WTC11 (cell line): ENCODE measurements at regions not wholly inside any gene's neighbourhood (a gene's known extent, or its start where the extent isn't known, plus 50 kb on each side); places are given as distances from the start of the nearest gene placed in this dataset.
A peak's percentile ranks its signal among the peaks of the same experiment; 100 is the strongest.

Experiments
- ATAC-seq: fragments of 200-7000 bp; cut with Tn5 transposase; 2 replicates; pipeline ENCODE4 v1.10.0; 2021; ENCODE audit warnings: mild to moderate bottlenecking, moderate library complexity
- CTCF ChIA-PET: fragments of 300-600 bp; sonication (Branson Sonifier 250); formaldehyde crosslinking; loops from one replicate; lab custom pipeline; 2021; ENCODE audit warnings: antibody characterized with exemption; lab: Charles Lee
- POLR2A ChIA-PET: fragments of 350-600 bp; sonication (Branson Sonifier 250); formaldehyde crosslinking; loops from one replicate; lab custom pipeline; 2021; ENCODE audit warnings: antibody characterized with exemption; lab: Charles Lee
- DNase-seq: peaks from one replicate; pipeline ENCODE4 v3.0.0; 2021; ENCODE audit warnings: low spot score
- H3K27ac Mint-ChIP-seq: 2 replicates; pipeline ENCODE4 v1.8.0; 2021; ENCODE audit warnings: mixed read lengths
- H3K27me3 Mint-ChIP-seq: 2 replicates; pipeline ENCODE4 v1.8.0; 2021; ENCODE audit warnings: low read depth, mild to moderate bottlenecking, moderate library complexity, mixed read lengths
- H3K36me3 Mint-ChIP-seq: 2 replicates; pipeline ENCODE4 v1.8.0; 2021; ENCODE audit warnings: mixed read lengths
- H3K4me1 Mint-ChIP-seq: 2 replicates; pipeline ENCODE4 v1.8.0; 2022; ENCODE audit warnings: mixed read lengths
- H3K4me3 Mint-ChIP-seq: 2 replicates; pipeline ENCODE4 v1.8.0; 2021; ENCODE audit warnings: mild to moderate bottlenecking, moderate library complexity, mixed read lengths
- H3K9me3 Mint-ChIP-seq: 2 replicates; pipeline ENCODE4 v1.8.0; 2021; ENCODE audit warnings: mixed read lengths
- CBFB ChIP-seq: sonication (generic); formaldehyde crosslinking; IDR thresholded peaks from 2 replicates; pipeline ENCODE4 v1.8.1; 2022; ENCODE audit warnings: mild to moderate bottlenecking, low read depth, missing genetic modification reagents
- ETV6 ChIP-seq: sonication (generic); formaldehyde crosslinking; IDR thresholded peaks from 2 replicates; pipeline ENCODE4 v1.8.1; 2022; ENCODE audit warnings: mild to moderate bottlenecking, missing genetic modification reagents
- FOXK1 ChIP-seq: sonication (generic); formaldehyde crosslinking; IDR thresholded peaks from 2 replicates; pipeline ENCODE4 v1.8.0; 2022; ENCODE audit warnings: mild to moderate bottlenecking, moderate library complexity, missing genetic modification reagents
- FOXP1 ChIP-seq: sonication (generic); formaldehyde crosslinking; IDR thresholded peaks from 2 replicates; pipeline ENCODE4 v1.8.0; 2022; ENCODE audit warnings: missing genetic modification reagents, mild to moderate bottlenecking, moderate library complexity, borderline replicate concordance
- GABPB1 ChIP-seq: sonication (generic); formaldehyde crosslinking; IDR thresholded peaks from 2 replicates; pipeline ENCODE4 v1.8.1; 2023; ENCODE audit warnings: mild to moderate bottlenecking, missing genetic modification reagents
- GTF2I ChIP-seq: fragments of 250-450 bp; sonication (Bioruptor Pico); conservative IDR thresholded peaks from 2 replicates; pipeline ENCODE4 v1.4.0; 2021; ENCODE audit warnings: mild to moderate bottlenecking
- JAZF1 ChIP-seq: fragments of 250-450 bp; sonication (Bioruptor Pico); IDR thresholded peaks from 2 replicates; pipeline ENCODE4 v1.9.0; 2021; ENCODE audit warnings: moderate library complexity, mild to moderate bottlenecking, inconsistent platforms
- JUN ChIP-seq: sonication (generic); formaldehyde crosslinking; IDR thresholded peaks from 2 replicates; pipeline ENCODE4 v1.8.0; 2023; ENCODE audit warnings: mild to moderate bottlenecking, missing genetic modification reagents
- PRRX2 ChIP-seq: fragments of 250-450 bp; sonication (Bioruptor Pico); IDR thresholded peaks from 2 replicates; pipeline ENCODE4 v1.8.0; 2021; ENCODE audit warnings: mild to moderate bottlenecking
- RORB ChIP-seq: fragments of 250-450 bp; sonication (Bioruptor Pico); IDR thresholded peaks from 2 replicates; pipeline ENCODE4 v1.9.0; 2021; ENCODE audit warnings: mild to moderate bottlenecking
- SMAD3 ChIP-seq: sonication (generic); formaldehyde crosslinking; IDR thresholded peaks from 2 replicates; pipeline ENCODE4 v1.8.0; 2022; ENCODE audit warnings: missing genetic modification reagents, mild to moderate bottlenecking, borderline replicate concordance
- SMAD4 ChIP-seq: sonication (generic); formaldehyde crosslinking; IDR thresholded peaks from 2 replicates; pipeline ENCODE4 v1.8.0; 2022; ENCODE audit warnings: mild to moderate bottlenecking, missing genetic modification reagents
- SOX15 ChIP-seq: fragments of 250-450 bp; sonication (Bioruptor Pico); IDR thresholded peaks from 2 replicates; pipeline ENCODE4 v1.9.0; 2021; ENCODE audit warnings: mild to moderate bottlenecking
- TEAD1 ChIP-seq: sonication (generic); formaldehyde crosslinking; IDR thresholded peaks from 2 replicates; pipeline ENCODE4 v1.8.0; 2022; ENCODE audit warnings: mild to moderate bottlenecking, missing genetic modification reagents
- ZNF138 ChIP-seq: sonication (generic); formaldehyde crosslinking; conservative IDR thresholded peaks from 2 replicates; pipeline ENCODE4 v1.8.1; 2022; ENCODE audit warnings: mild to moderate bottlenecking, moderate library complexity, missing genetic modification reagents
- TF ChIP-seq, protein P1 (sequence below): sonication (generic); formaldehyde crosslinking; IDR thresholded peaks from 2 replicates; pipeline ENCODE4 v1.8.1; 2022; ENCODE audit warnings: missing genetic modification reagents, borderline replicate concordance
- TF ChIP-seq, protein P2 (sequence below): sonication (generic); formaldehyde crosslinking; IDR thresholded peaks from 2 replicates; pipeline ENCODE4 v1.8.1; 2022; ENCODE audit warnings: low read depth, missing genetic modification reagents, borderline replicate concordance
- TF ChIP-seq, protein P3 (sequence below): fragments of 250-450 bp; sonication (Bioruptor Pico); IDR thresholded peaks from 2 replicates; pipeline ENCODE4 v1.9.0; 2021; ENCODE audit warnings: moderate library complexity, mild to moderate bottlenecking, inconsistent platforms, borderline replicate concordance
- TF ChIP-seq, protein P4 (sequence below): sonication (generic); formaldehyde crosslinking; IDR thresholded peaks from 2 replicates; pipeline ENCODE4 v1.8.0; 2022; ENCODE audit warnings: mild to moderate bottlenecking, missing genetic modification reagents
- TF ChIP-seq, protein P5 (sequence below): sonication (generic); formaldehyde crosslinking; conservative IDR thresholded peaks from 2 replicates; pipeline ENCODE4 v1.8.1; 2022; ENCODE audit warnings: mild to moderate bottlenecking, missing genetic modification reagents
- TF ChIP-seq, protein P6 (sequence below): sonication (generic); formaldehyde crosslinking; IDR thresholded peaks from 2 replicates; pipeline ENCODE4 v1.8.1; 2023; ENCODE audit warnings: mild to moderate bottlenecking, moderate library complexity, missing genetic modification reagents
- TF ChIP-seq, protein P7 (sequence below): fragments of 250-450 bp; sonication (Bioruptor Pico); IDR thresholded peaks from 2 replicates; pipeline ENCODE4 v1.9.0; 2021; ENCODE audit warnings: mild to moderate bottlenecking, borderline replicate concordance
- TF ChIP-seq, protein P8 (sequence below): sonication (generic); formaldehyde crosslinking; IDR thresholded peaks from 2 replicates; pipeline ENCODE4 v1.8.1; 2022; ENCODE audit warnings: mild to moderate bottlenecking, missing genetic modification reagents, moderate library complexity, borderline replicate concordance

DNA sequence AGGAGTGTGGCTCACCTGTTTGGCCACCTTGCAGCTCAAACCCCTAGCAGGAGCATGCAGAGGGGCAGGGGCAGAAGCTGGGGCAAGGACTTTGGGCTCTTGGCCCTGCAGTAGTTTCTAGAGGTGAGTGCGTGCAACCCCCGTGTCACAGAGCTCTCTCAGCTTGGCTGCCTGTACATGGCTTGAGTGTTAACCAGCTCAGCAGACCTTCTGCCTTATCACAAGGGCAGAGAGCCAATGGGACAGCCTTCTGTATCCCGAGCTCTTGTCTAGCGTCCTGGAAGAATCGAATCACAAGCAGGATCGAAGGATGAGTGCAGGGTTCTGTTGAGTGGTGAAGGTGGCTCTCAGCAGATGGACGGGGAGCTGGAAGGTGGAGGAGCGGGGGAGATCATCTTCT, 120.3 kb upstream of the TMEM18 start:
- ATAC-seq (no peak; the same call in 1 of the 2 replicates), DNase-seq (no peak)
- H3K4me3 Mint-ChIP-seq: no peak overlapping the region
- H3K9me3 Mint-ChIP-seq: no peaks in the 10 kb centered on the region
- H3K27me3 Mint-ChIP-seq: peaks cover 3% of the 10 kb centered on the region; the same call in 1 of the 2 replicates
- H3K36me3 Mint-ChIP-seq: no peaks in the 10 kb centered on the region
- CTCF ChIA-PET: interaction anchor here (1.2 kb wide), 1 partner anchor 82 kb away, joined by 3 read pairs; no protein-coding TSS in a partner anchor
- TF ChIP-seq, protein P1, sequence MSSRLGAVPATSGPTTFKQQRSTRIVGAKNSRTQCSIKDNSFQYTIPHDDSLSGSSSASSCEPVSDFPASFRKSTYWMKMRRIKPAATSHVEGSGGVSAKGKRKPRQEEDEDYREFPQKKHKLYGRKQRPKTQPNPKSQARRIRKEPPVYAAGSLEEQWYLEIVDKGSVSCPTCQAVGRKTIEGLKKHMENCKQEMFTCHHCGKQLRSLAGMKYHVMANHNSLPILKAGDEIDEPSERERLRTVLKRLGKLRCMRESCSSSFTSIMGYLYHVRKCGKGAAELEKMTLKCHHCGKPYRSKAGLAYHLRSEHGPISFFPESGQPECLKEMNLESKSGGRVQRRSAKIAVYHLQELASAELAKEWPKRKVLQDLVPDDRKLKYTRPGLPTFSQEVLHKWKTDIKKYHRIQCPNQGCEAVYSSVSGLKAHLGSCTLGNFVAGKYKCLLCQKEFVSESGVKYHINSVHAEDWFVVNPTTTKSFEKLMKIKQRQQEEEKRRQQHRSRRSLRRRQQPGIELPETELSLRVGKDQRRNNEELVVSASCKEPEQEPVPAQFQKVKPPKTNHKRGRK (CRISPR knock-in tag): no peak
- TF ChIP-seq RORB (no peak), SMAD4 (CRISPR knock-in tag) (no peak), FOXK1 (CRISPR knock-in tag) (no peak), JUN (no peak), SOX15 (no peak)
- H3K27ac Mint-ChIP-seq: no peak overlapping the region
- H3K4me1 Mint-ChIP-seq: peaks cover 13% of the 10 kb centered on the region
- POLR2A ChIA-PET: no interaction called here

DNA sequence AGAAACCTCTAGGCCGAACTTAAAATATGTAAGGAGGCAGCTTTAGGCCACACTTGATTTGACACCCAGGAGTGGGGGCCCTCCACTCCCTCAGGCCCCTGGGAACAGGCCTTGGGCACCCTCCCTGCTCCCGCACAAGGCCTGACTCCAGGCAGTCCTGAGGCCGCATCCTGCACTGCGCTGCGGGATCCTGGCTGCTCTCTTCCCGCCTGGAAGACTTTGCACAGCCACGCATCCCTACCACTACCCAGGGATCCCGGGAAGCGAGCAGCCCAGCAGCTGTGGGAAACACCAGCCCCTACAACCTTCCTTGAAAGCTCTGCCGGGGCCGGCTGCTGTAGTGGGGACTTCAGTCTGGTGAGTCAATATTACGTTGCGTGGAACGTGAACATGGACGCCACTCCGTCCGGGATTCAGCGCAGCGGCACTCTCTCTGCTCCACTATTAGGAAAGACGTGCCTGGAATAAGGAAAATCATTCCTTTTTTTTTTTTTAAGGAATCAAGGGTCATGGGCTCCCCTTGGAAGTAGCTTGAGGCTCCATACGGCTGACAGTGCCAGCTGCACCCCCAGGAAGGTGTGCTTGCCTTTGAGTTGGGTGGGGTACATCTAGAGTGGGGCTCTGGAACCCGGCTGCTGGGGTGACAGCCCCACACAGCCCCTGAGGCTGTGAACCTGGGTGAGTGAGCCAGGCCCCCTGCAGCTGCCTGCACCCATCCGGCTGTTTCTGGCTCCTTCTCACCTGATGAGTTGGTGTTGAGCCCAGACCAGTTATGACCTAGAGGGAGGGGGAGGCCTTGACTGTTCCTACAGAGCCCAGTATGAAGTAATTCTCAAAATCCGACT, 119.2 kb upstream of the TMEM18 start:
- H3K27me3 Mint-ChIP-seq: peaks cover 3% of the 10 kb centered on the region; the same call in 1 of the 2 replicates
- H3K9me3 Mint-ChIP-seq: peaks cover 7% of the 10 kb centered on the region
- DNase-seq: no peak
- peaks cover 13% of the 10 kb centered on the region for H3K4me1 Mint-ChIP-seq
- POLR2A ChIA-PET: no interaction called here
- H3K27ac Mint-ChIP-seq: no peak overlapping the region; the same call in 1 of the 2 replicates
- H3K4me3 Mint-ChIP-seq: no peak overlapping the region
- ATAC-seq: 0 out of 2 replicates have a peak, but pooled peaks have one; percentile 18
- CTCF ChIA-PET: no interaction called here
- H3K36me3 Mint-ChIP-seq: peaks cover 3% of the 10 kb centered on the region; the same call in 1 of the 2 replicates
- TF ChIP-seq, protein P2, sequence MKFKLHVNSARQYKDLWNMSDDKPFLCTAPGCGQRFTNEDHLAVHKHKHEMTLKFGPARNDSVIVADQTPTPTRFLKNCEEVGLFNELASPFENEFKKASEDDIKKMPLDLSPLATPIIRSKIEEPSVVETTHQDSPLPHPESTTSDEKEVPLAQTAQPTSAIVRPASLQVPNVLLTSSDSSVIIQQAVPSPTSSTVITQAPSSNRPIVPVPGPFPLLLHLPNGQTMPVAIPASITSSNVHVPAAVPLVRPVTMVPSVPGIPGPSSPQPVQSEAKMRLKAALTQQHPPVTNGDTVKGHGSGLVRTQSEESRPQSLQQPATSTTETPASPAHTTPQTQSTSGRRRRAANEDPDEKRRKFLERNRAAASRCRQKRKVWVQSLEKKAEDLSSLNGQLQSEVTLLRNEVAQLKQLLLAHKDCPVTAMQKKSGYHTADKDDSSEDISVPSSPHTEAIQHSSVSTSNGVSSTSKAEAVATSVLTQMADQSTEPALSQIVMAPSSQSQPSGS (CRISPR knock-in tag): no peak
- TF ChIP-seq ETV6 (CRISPR knock-in tag) (no peak), ZNF138 (CRISPR knock-in tag) (no peak), CBFB (CRISPR knock-in tag) (no peak), TEAD1 (CRISPR knock-in tag) (no peak), GABPB1 (CRISPR knock-in tag) (no peak), JAZF1 (no peak), GTF2I (CRISPR knock-in tag) (no peak), PRRX2 (CRISPR knock-in tag) (no peak), SOX15 (no peak), SMAD3 (no peak), FOXP1 (CRISPR knock-in tag) (no peak)
- TF ChIP-seq, protein P3, sequence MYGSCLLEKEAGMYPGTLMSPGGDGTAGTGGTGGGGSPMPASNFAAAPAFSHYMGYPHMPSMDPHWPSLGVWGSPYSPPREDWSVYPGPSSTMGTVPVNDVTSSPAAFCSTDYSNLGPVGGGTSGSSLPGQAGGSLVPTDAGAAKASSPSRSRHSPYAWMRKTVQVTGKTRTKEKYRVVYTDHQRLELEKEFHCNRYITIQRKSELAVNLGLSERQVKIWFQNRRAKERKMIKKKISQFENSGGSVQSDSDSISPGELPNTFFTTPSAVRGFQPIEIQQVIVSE: no peak
- TF ChIP-seq, protein P4, sequence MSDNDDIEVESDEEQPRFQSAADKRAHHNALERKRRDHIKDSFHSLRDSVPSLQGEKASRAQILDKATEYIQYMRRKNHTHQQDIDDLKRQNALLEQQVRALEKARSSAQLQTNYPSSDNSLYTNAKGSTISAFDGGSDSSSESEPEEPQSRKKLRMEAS: no peak
- TF ChIP-seq, protein P5, sequence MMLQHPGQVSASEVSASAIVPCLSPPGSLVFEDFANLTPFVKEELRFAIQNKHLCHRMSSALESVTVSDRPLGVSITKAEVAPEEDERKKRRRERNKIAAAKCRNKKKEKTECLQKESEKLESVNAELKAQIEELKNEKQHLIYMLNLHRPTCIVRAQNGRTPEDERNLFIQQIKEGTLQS: no peak
- TF ChIP-seq, protein P6, sequence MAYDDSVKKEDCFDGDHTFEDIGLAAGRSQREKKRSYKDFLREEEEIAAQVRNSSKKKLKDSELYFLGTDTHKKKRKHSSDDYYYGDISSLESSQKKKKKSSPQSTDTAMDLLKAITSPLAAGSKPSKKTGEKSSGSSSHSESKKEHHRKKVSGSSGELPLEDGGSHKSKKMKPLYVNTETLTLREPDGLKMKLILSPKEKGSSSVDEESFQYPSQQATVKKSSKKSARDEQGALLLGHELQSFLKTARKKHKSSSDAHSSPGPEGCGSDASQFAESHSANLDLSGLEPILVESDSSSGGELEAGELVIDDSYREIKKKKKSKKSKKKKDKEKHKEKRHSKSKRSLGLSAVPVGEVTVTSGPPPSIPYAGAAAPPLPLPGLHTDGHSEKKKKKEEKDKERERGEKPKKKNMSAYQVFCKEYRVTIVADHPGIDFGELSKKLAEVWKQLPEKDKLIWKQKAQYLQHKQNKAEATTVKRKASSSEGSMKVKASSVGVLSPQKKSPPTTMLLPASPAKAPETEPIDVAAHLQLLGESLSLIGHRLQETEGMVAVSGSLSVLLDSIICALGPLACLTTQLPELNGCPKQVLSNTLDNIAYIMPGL (CRISPR knock-in tag): no peak
- TF ChIP-seq, protein P7, sequence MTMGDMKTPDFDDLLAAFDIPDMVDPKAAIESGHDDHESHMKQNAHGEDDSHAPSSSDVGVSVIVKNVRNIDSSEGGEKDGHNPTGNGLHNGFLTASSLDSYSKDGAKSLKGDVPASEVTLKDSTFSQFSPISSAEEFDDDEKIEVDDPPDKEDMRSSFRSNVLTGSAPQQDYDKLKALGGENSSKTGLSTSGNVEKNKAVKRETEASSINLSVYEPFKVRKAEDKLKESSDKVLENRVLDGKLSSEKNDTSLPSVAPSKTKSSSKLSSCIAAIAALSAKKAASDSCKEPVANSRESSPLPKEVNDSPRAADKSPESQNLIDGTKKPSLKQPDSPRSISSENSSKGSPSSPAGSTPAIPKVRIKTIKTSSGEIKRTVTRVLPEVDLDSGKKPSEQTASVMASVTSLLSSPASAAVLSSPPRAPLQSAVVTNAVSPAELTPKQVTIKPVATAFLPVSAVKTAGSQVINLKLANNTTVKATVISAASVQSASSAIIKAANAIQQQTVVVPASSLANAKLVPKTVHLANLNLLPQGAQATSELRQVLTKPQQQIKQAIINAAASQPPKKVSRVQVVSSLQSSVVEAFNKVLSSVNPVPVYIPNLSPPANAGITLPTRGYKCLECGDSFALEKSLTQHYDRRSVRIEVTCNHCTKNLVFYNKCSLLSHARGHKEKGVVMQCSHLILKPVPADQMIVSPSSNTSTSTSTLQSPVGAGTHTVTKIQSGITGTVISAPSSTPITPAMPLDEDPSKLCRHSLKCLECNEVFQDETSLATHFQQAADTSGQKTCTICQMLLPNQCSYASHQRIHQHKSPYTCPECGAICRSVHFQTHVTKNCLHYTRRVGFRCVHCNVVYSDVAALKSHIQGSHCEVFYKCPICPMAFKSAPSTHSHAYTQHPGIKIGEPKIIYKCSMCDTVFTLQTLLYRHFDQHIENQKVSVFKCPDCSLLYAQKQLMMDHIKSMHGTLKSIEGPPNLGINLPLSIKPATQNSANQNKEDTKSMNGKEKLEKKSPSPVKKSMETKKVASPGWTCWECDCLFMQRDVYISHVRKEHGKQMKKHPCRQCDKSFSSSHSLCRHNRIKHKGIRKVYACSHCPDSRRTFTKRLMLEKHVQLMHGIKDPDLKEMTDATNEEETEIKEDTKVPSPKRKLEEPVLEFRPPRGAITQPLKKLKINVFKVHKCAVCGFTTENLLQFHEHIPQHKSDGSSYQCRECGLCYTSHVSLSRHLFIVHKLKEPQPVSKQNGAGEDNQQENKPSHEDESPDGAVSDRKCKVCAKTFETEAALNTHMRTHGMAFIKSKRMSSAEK (CRISPR knock-in tag): no peak
- TF ChIP-seq, protein P8, sequence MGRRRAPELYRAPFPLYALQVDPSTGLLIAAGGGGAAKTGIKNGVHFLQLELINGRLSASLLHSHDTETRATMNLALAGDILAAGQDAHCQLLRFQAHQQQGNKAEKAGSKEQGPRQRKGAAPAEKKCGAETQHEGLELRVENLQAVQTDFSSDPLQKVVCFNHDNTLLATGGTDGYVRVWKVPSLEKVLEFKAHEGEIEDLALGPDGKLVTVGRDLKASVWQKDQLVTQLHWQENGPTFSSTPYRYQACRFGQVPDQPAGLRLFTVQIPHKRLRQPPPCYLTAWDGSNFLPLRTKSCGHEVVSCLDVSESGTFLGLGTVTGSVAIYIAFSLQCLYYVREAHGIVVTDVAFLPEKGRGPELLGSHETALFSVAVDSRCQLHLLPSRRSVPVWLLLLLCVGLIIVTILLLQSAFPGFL (CRISPR knock-in tag): no peak
